ENCODE measurements at regions not wholly inside any gene's neighbourhood (a gene's known extent, or its start where the extent isn't known, plus 50 kb on each side); places are given as distances from the start of the nearest gene placed in this dataset.

DNA sequence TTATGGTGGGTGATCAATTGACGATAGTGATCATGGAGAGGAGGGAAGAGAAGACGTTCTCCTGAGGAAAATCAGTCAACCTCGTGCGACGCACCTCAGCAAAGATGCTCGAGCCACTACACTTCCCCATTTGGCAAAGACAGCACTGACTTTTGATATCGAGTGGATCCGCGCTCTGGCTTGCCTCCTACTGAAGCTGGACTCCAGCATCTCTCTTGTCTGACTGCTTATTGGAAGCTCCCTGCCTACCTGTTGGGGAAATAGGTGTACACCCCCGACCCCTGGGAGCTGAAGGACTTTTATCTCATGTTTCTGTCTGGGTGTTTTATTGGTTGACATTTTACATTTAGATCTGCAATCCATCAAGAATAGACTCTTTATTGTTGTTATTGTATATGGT lies 476.8 kb upstream of the B3GAT1 start:
- Histone ChIP-seq H3K4me2 (ENCODE audit: low read length) (no peak overlapping the region), H3K9ac (ENCODE audit: low read length) (no peak overlapping the region), H4K20me1 (ENCODE audit: insufficient read depth, low read length) (no peaks in the 10 kb centered on the region), H3K4me1 (ENCODE audit: insufficient read depth, low read length) (no peaks in the 10 kb centered on the region), H3K4me3 (ENCODE audit: insufficient read depth, low read depth, low read length) (no peak overlapping the region), H3K27me3 (ENCODE audit: insufficient read depth, low read length) (no peaks in the 10 kb centered on the region), H3K36me3 (ENCODE audit: insufficient read depth, low read length) (no peaks in the 10 kb centered on the region), H3K27ac (ENCODE audit: low read depth, low read length) (no peak overlapping the region), H3K9me3 (ENCODE audit: insufficient read depth, low read depth, low read length) (no peaks in the 10 kb centered on the region), H2AFZ (ENCODE audit: low read depth, low read length) (no peak overlapping the region), H3K79me2 (ENCODE audit: insufficient read depth, low read length) (no peaks in the 10 kb centered on the region)
- Mint-ChIP-seq H3K4me3 (ENCODE audit: unreplicated experiment) (no peak overlapping the region), H3K36me3 (ENCODE audit: low read depth, unreplicated experiment) (no peaks in the 10 kb centered on the region), H3K9me3 (ENCODE audit: unreplicated experiment) (peaks cover 7% of the 10 kb centered on the region), H3K27ac (ENCODE audit: unreplicated experiment) (no peak overlapping the region), H3K4me1 (ENCODE audit: low read depth, unreplicated experiment) (no peaks in the 10 kb centered on the region), H3K27me3 (ENCODE audit: low read depth, unreplicated experiment) (peaks cover 38% of the 10 kb centered on the region)
- FAIRE-seq (no peak), DNase-seq (ENCODE audit: low read depth) (no peak)
- TF ChIP-seq EZH2 (IDR thresholded peaks at IDR 0.05; ENCODE audit: insufficient read depth, low read length): no peak
- TF ChIP-seq, protein P1, sequence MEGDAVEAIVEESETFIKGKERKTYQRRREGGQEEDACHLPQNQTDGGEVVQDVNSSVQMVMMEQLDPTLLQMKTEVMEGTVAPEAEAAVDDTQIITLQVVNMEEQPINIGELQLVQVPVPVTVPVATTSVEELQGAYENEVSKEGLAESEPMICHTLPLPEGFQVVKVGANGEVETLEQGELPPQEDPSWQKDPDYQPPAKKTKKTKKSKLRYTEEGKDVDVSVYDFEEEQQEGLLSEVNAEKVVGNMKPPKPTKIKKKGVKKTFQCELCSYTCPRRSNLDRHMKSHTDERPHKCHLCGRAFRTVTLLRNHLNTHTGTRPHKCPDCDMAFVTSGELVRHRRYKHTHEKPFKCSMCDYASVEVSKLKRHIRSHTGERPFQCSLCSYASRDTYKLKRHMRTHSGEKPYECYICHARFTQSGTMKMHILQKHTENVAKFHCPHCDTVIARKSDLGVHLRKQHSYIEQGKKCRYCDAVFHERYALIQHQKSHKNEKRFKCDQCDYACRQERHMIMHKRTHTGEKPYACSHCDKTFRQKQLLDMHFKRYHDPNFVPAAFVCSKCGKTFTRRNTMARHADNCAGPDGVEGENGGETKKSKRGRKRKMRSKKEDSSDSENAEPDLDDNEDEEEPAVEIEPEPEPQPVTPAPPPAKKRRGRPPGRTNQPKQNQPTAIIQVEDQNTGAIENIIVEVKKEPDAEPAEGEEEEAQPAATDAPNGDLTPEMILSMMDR (IDR thresholded peaks at IDR 0.05; ENCODE audit: insufficient read depth, low read depth, low read length): no peak

DNA sequence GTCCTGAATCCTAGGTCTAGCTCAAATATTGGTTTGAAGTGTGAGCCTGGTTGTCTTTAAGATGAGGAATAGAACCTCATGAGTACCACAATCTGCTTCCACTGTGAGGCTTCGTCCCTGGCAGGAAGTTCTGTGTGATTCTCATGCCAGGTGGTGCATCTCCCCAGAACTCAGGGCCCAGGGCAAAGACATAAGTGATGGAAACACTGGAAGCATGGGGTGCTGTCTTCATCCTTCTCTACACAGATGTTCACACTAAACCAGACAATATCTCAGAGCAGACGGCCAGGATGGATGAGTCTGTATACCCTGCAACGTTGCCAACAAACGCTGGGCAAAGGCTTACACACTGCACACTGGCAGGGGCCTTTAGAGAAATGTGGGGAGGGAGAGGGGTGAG lies 475.9 kb upstream of the B3GAT1 start:
- no peak overlapping the region for H3K4me2 ChIP-seq (ENCODE audit: low read length)
- no peak overlapping the region for H3K4me3 ChIP-seq (ENCODE audit: insufficient read depth, low read depth, low read length)
- Mint-ChIP-seq H3K4me1 (ENCODE audit: low read depth, unreplicated experiment) (no peaks in the 10 kb centered on the region), H3K36me3 (ENCODE audit: low read depth, unreplicated experiment) (no peaks in the 10 kb centered on the region), H3K9me3 (ENCODE audit: unreplicated experiment) (peaks cover 7% of the 10 kb centered on the region), H3K4me3 (ENCODE audit: unreplicated experiment) (no peak overlapping the region), H3K27ac (ENCODE audit: unreplicated experiment) (no peak overlapping the region), H3K27me3 (ENCODE audit: low read depth, unreplicated experiment) (peaks cover 43% of the 10 kb centered on the region)
- H2AFZ ChIP-seq (ENCODE audit: low read depth, low read length): no peak overlapping the region
- no peaks in the 10 kb centered on the region for H3K9me3 ChIP-seq (ENCODE audit: insufficient read depth, low read depth, low read length)
- H3K36me3 ChIP-seq (ENCODE audit: insufficient read depth, low read length): no peaks in the 10 kb centered on the region
- no peak for TF ChIP-seq EZH2 (IDR thresholded peaks at IDR 0.05; ENCODE audit: insufficient read depth, low read length)
- TF ChIP-seq, protein P1 (IDR thresholded peaks at IDR 0.05; ENCODE audit: insufficient read depth, low read depth, low read length): no peak
- H3K4me1 ChIP-seq (ENCODE audit: insufficient read depth, low read length): no peaks in the 10 kb centered on the region
- H3K27me3 ChIP-seq (ENCODE audit: insufficient read depth, low read length): no peaks in the 10 kb centered on the region
- H3K9ac ChIP-seq (ENCODE audit: low read length): no peak overlapping the region
- FAIRE-seq: no peak
- no peaks in the 10 kb centered on the region for H3K79me2 ChIP-seq (ENCODE audit: insufficient read depth, low read length)
- no peak overlapping the region for H3K27ac ChIP-seq (ENCODE audit: low read depth, low read length)
- H4K20me1 ChIP-seq (ENCODE audit: insufficient read depth, low read length): no peaks in the 10 kb centered on the region
- no peak for DNase-seq (ENCODE audit: low read depth)

DNA sequence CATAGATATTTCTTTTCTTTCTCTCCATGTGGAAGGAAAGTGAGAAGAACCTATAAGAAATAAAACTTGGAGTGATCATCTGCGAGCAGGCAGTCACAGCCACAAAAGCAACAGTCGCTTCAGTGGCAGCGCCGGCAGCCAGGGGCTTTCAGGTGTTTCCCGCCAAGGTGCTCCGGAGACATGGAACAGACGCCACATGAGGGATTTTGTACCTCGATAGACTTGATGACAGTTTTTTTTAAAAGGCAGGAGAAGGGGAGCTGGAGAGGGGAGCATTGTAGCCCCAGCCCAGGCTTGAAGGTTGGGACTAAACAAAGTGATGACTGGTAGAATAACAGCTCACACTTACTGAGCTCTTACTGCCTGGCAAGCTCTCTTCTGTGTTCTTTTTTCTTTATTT lies 471.4 kb upstream of the B3GAT1 start:
- DNase-seq (ENCODE audit: low read depth) (no peak), FAIRE-seq (no peak)
- H3K9ac ChIP-seq (ENCODE audit: low read length): no peak overlapping the region
- no peaks in the 10 kb centered on the region for H3K36me3 Mint-ChIP-seq (ENCODE audit: low read depth, unreplicated experiment)
- no peak overlapping the region for H3K4me3 Mint-ChIP-seq (ENCODE audit: unreplicated experiment)
- H3K4me2 ChIP-seq (ENCODE audit: low read length): no peak overlapping the region
- no peak for TF ChIP-seq EZH2 (IDR thresholded peaks at IDR 0.05; ENCODE audit: insufficient read depth, low read length)
- TF ChIP-seq, protein P1 (IDR thresholded peaks at IDR 0.05; ENCODE audit: insufficient read depth, low read depth, low read length): no peak
- no peak overlapping the region for H3K4me3 ChIP-seq (ENCODE audit: insufficient read depth, low read depth, low read length)
- H4K20me1 ChIP-seq (ENCODE audit: insufficient read depth, low read length): no peaks in the 10 kb centered on the region
- no peaks in the 10 kb centered on the region for H3K79me2 ChIP-seq (ENCODE audit: insufficient read depth, low read length)
- H3K4me1 Mint-ChIP-seq (ENCODE audit: low read depth, unreplicated experiment): no peaks in the 10 kb centered on the region
- H3K27ac Mint-ChIP-seq (ENCODE audit: unreplicated experiment): no peak overlapping the region
- no peaks in the 10 kb centered on the region for H3K36me3 ChIP-seq (ENCODE audit: insufficient read depth, low read length)
- H3K9me3 ChIP-seq (ENCODE audit: insufficient read depth, low read depth, low read length): no peaks in the 10 kb centered on the region
- no peak overlapping the region for H2AFZ ChIP-seq (ENCODE audit: low read depth, low read length)
- no peaks in the 10 kb centered on the region for H3K27me3 ChIP-seq (ENCODE audit: insufficient read depth, low read length)
- H3K9me3 Mint-ChIP-seq (ENCODE audit: unreplicated experiment): peaks cover 3% of the 10 kb centered on the region
- no peak overlapping the region for H3K27ac ChIP-seq (ENCODE audit: low read depth, low read length)
- peaks cover 50% of the 10 kb centered on the region for H3K27me3 Mint-ChIP-seq (ENCODE audit: low read depth, unreplicated experiment)
- H3K4me1 ChIP-seq (ENCODE audit: insufficient read depth, low read length): no peaks in the 10 kb centered on the region

Data from astrocyte (in vitro differentiated cells and primary cell).